ENCODE measurements at regions not wholly inside any gene's neighbourhood (a gene's known extent, or its start where the extent isn't known, plus 50 kb on each side); places are given as distances from the start of the nearest gene placed in this dataset.
"Not testable (repeated sequence)": the region's sequence is repeated elsewhere in the genome, so short reads cannot be mapped to it uniquely, and the experiment has no call there.

GRCh38 chr3:109864452-109864851 is 527.1 kb upstream of the DPPA4 start:
- no peak for TF ChIP-seq POLR2A (IDR thresholded peaks at IDR 0.05; ENCODE audit: low read depth, low read length)
- DNase-seq (ENCODE audit: insufficient read length, low spot score) (no peak), FAIRE-seq (no peak)

- no peak for DNase-seq (ENCODE audit: insufficient read length, low spot score)
- TF ChIP-seq POLR2A (IDR thresholded peaks at IDR 0.05; ENCODE audit: low read depth, low read length) = no peak
Measured at GRCh38 chr3:109869586-109869985, 532.2 kb upstream of the DPPA4 start.

GRCh38 chr3:109874896-109875708 is 537.8 kb upstream of the DPPA4 start:
- no peak for TF ChIP-seq POLR2A (IDR thresholded peaks at IDR 0.05; ENCODE audit: low read depth, low read length)
- DNase-seq (ENCODE audit: insufficient read length, low spot score) = no peak
- FAIRE-seq = no peak

More at GRCh38 chr3:109869586-109869985, 532.2 kb upstream of the DPPA4 start:
- no peak for FAIRE-seq

- FAIRE-seq; DNase-seq (ENCODE audit: insufficient read length, low spot score): not testable (repeated sequence)
Measured at GRCh38 chr3:109877616-109878015, 540.3 kb upstream of the DPPA4 start.

GRCh38 chr3:109882144-109882543 is 544.8 kb upstream of the DPPA4 start:
- FAIRE-seq = no peak

GRCh38 chr3:109887293-109887692 is 549.9 kb upstream of the DPPA4 start:
- FAIRE-seq (no peak), DNase-seq (ENCODE audit: insufficient read length, low spot score) (no peak)
- no peak for TF ChIP-seq POLR2A (IDR thresholded peaks at IDR 0.05; ENCODE audit: low read depth, low read length)

More at GRCh38 chr3:109882144-109882543, 544.8 kb upstream of the DPPA4 start:
- TF ChIP-seq POLR2A (IDR thresholded peaks at IDR 0.05; ENCODE audit: low read depth, low read length) = no peak
- no peak for DNase-seq (ENCODE audit: insufficient read length, low spot score)

- TF ChIP-seq POLR2A (IDR thresholded peaks at IDR 0.05; ENCODE audit: low read depth, low read length) = no peak
- no peak for DNase-seq (ENCODE audit: insufficient read length, low spot score)
- no peak for FAIRE-seq
Measured at GRCh38 chr3:109888026-109888425, 550.7 kb upstream of the DPPA4 start.

- no peak for TF ChIP-seq POLR2A (IDR thresholded peaks at IDR 0.05; ENCODE audit: low read depth, low read length)
- no peak for FAIRE-seq
- DNase-seq (ENCODE audit: insufficient read length, low spot score) = no peak
Measured at GRCh38 chr3:109897734-109898133, 560.4 kb upstream of the DPPA4 start.

GRCh38 chr3:109899925-109900324 is 562.6 kb upstream of the DPPA4 start:
- no peak for TF ChIP-seq POLR2A (IDR thresholded peaks at IDR 0.05; ENCODE audit: low read depth, low read length)
- FAIRE-seq (no peak), DNase-seq (ENCODE audit: insufficient read length, low spot score) (no peak)

- no peak for FAIRE-seq
Measured at GRCh38 chr3:109900783-109901182, 563.4 kb upstream of the DPPA4 start.

GRCh38 chr3:109902549-109902948 is 565.2 kb upstream of the DPPA4 start:
- FAIRE-seq (no peak), DNase-seq (ENCODE audit: insufficient read length, low spot score) (no peak)
- no peak for TF ChIP-seq POLR2A (IDR thresholded peaks at IDR 0.05; ENCODE audit: low read depth, low read length)

More at GRCh38 chr3:109900783-109901182, 563.4 kb upstream of the DPPA4 start:
- TF ChIP-seq POLR2A (IDR thresholded peaks at IDR 0.05; ENCODE audit: low read depth, low read length) = no peak
- DNase-seq (ENCODE audit: insufficient read length, low spot score) = no peak

GRCh38 chr3:109903100-109903499 is 565.8 kb upstream of the DPPA4 start:
- TF ChIP-seq POLR2A (IDR thresholded peaks at IDR 0.05; ENCODE audit: low read depth, low read length) = no peak
- no peak for DNase-seq (ENCODE audit: insufficient read length, low spot score)
- FAIRE-seq = no peak

GRCh38 chr3:109910772-109911171 is 573.4 kb upstream of the DPPA4 start:
- FAIRE-seq (no peak), DNase-seq (ENCODE audit: insufficient read length, low spot score) (no peak)
- no peak for TF ChIP-seq POLR2A (IDR thresholded peaks at IDR 0.05; ENCODE audit: low read depth, low read length)

GRCh38 chr3:109918740-109919139 is 581.4 kb upstream of the DPPA4 start:
- no peak for TF ChIP-seq POLR2A (IDR thresholded peaks at IDR 0.05; ENCODE audit: low read depth, low read length)
- DNase-seq (ENCODE audit: insufficient read length, low spot score) = no peak
- FAIRE-seq = no peak

- DNase-seq (ENCODE audit: insufficient read length, low spot score) (no peak), FAIRE-seq (no peak)
- no peak for TF ChIP-seq POLR2A (IDR thresholded peaks at IDR 0.05; ENCODE audit: low read depth, low read length)
Measured at GRCh38 chr3:109920749-109921148, 583.4 kb upstream of the DPPA4 start.

All from H54 (cell line).